BJ (cell line): ENCODE measurements at regions not wholly inside any gene's neighbourhood (a gene's known extent, or its start where the extent isn't known, plus 50 kb on each side); places are given as distances from the start of the nearest gene placed in this dataset.

ENCODE experiments used
- CTCF ChIA-PET: fragments of 350-600 bp; formaldehyde crosslinking; extraction: SDS; loops from one replicate; lab custom pipeline; 2021; ENCODE audit warnings: antibody characterized with exemption, inconsistent platforms; lab: Yijun Ruan, JAX
- POLR2A ChIA-PET: fragments of 300-600 bp; sonication (Branson Sonifier 250); formaldehyde crosslinking; extraction: SDS; loops from one replicate; lab custom pipeline; 2021; ENCODE audit warnings: antibody characterized with exemption; lab: Charles Lee
- DNase-seq: peaks from one replicate; pipeline ENCODE4 v3.0.0-alpha.2; 2011; ENCODE audit warnings: low read depth
- H3K27me3 ChIP-seq: 2 replicates; pipeline ENCODE4 v1.6.0; 2011; ENCODE audit warnings: low read length; ENCODE audit not compliant: control insufficient read depth, insufficient read depth
- H3K36me3 ChIP-seq: 2 replicates; pipeline ENCODE4 v1.5.1; 2011; ENCODE audit warnings: low read length; ENCODE audit not compliant: control insufficient read depth, insufficient read depth
- H3K4me3 ChIP-seq: 2 replicates; pipeline ENCODE4 v1.5.1; 2011; ENCODE audit warnings: low read depth, mild to moderate bottlenecking, control low read depth, low read length
- CTCF ChIP-seq: IDR thresholded peaks from 2 replicates; pipeline ENCODE4 v1.5.1; 2011; ENCODE audit warnings: low read depth, mild to moderate bottlenecking, control low read depth, inconsistent platforms, low read length, moderate library complexity; ENCODE audit not compliant: insufficient read depth

DNA sequence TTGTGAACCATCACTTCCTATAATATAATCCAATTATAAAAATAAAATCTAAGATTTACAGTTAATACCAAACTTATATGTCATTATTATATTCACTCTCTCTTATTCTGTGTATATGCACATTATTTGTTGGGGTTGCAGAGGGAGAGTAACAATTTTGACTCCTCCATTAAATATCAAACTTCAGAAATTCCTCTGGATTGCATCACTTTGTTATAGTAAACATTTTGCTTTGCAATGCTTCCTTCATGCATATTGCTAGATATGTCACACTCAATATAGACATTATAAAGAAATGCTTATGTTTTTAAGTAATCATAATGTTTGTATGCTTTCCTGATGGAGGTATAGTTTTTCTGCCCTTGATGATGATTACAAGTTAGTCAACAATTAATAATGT lies 999.0 kb upstream of the ADGRL2 start:
- H3K27me3 ChIP-seq = no peaks in the 10 kb centered on the region
- no peak overlapping the region for H3K4me3 ChIP-seq
- ChIA-PET POLR2A (no interaction called here), CTCF (no interaction called here)
- no peak for DNase-seq
- TF ChIP-seq CTCF = no peak
- H3K36me3 ChIP-seq = no peaks in the 10 kb centered on the region

GRCh38 chr1:80799457-80799856 lies 1001.3 kb upstream of the ADGRL2 start:
- POLR2A ChIA-PET = no interaction called here
- DNase-seq = no peak
- no peak for TF ChIP-seq CTCF
- Histone ChIP-seq H3K27me3 (no peaks in the 10 kb centered on the region), H3K36me3 (no peaks in the 10 kb centered on the region), H3K4me3 (no peak overlapping the region)
- CTCF ChIA-PET = no interaction called here

DNA sequence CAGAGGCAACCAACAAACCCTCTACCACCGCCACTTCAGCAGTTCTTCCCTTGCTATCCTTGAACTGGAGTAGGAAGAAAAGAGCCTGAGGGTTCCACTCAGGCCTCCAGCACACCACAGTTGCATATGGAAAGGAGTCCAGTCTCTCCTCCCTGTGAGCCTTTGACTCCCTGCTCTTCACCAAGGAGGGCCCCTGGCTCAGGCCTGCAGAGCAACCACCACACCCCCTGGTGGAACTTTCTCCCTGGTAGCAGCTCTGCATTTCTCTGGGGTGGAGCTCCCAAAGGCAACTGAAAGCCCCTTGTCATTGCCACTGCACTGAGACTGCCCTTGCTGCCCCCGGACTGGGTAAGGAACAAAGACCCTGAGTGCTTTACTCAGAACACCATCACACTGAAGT lies 1021.5 kb upstream of the ADGRL2 start:
- no peak overlapping the region for H3K4me3 ChIP-seq
- H3K36me3 ChIP-seq = no peaks in the 10 kb centered on the region
- H3K27me3 ChIP-seq = no peaks in the 10 kb centered on the region
- no peak for TF ChIP-seq CTCF
- ChIA-PET CTCF (no interaction called here), POLR2A (no interaction called here)
- no peak for DNase-seq

DNA sequence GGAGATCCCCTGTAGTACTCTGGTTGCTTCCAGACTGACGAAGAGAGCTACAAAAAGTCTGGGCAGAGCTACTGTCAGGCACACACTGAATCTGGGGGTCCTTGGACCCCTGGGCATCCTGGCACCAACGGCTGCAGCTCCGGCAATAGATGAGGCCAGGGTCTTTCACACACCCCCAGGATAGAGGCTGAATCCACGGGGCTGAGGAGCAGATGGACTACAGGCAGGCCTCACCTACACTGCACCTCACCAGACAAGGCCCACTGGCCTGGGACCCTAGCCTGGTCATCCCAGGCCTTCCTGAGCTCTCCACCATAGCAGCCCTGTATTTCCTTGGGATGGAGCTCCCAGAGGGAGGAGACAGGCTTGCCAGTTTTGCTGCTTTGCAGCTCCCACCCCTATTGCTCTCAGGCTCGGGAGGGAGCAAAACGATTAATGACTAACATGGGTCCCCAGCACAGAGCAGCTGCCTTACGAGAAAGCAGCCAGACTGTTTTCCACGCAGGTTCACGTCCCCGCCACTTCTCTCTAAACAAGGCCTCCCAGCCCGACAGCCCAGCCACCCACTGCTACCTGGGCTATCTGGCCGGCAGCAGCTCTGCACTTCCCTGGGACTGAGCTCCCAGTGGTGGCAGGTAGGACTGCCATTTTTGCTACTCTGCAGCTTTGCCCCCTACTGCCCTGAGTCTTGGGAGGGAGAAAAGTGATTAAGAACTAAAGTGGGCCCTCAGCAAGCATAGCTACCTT lies 1022.5 kb upstream of the ADGRL2 start:
- no peak for TF ChIP-seq CTCF
- ChIA-PET POLR2A (no interaction called here), CTCF (interaction anchor here (1.1 kb wide), 1 partner anchor 13 kb away, joined by 5 read pairs; no protein-coding TSS in a partner anchor)
- no peaks in the 10 kb centered on the region for H3K36me3 ChIP-seq
- DNase-seq = no peak
- H3K4me3 ChIP-seq = no peak overlapping the region
- no peaks in the 10 kb centered on the region for H3K27me3 ChIP-seq

DNA sequence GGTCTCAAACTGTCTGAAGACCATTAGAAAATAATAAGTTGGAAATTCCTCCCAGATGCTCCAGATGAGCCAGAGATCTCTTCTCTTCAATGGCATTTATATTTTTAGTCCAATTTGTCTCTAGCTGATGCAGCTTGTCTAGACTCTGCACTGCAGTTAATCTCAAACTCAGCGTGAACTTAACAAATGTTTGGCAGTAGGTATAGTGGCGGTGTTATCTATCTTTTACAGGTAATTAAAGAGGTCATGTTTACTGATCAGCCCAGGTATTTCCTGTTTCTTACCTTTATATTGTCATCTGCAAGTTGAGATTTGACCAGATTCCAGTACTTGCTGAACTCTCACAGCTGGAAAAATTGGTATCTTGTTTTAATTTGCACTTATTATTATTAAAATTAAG lies 1024.5 kb upstream of the ADGRL2 start:
- POLR2A ChIA-PET = no interaction called here
- no peak for DNase-seq
- CTCF ChIA-PET = no interaction called here
- no peak for TF ChIP-seq CTCF
- H3K36me3 ChIP-seq = no peaks in the 10 kb centered on the region
- no peak overlapping the region for H3K4me3 ChIP-seq
- no peaks in the 10 kb centered on the region for H3K27me3 ChIP-seq
